Activated T-helper 17 cell treated with anti-CD3 and anti-CD28 coated beads, Interleukin-2, amount 50 U/mL, for 72 hours (primary cell): ENCODE measurements at regions not wholly inside any gene's neighbourhood (a gene's known extent, or its start where the extent isn't known, plus 50 kb on each side); places are given as distances from the start of the nearest gene placed in this dataset.

ENCODE experiments used
- ATAC-seq: fragments of 150-1000 bp; cut with Tn5 transposase; replicated peaks from 2 replicates; pipeline ENCODE4 v1.10.0; 2021; ENCODE audit warnings: mild to moderate bottlenecking, moderate library complexity
- H3K27ac Mint-ChIP-seq: one replicate; pipeline ENCODE4 v1.8.0; 2022; ENCODE audit warnings: mixed read lengths
- H3K27me3 Mint-ChIP-seq: one replicate; pipeline ENCODE4 v1.8.0; 2022; ENCODE audit warnings: mixed read lengths
- H3K36me3 Mint-ChIP-seq: one replicate; pipeline ENCODE4 v1.8.0; 2022; ENCODE audit warnings: low read depth, mild to moderate bottlenecking, mixed read lengths
- H3K4me1 Mint-ChIP-seq: one replicate; pipeline ENCODE4 v1.8.0; 2022; ENCODE audit warnings: mixed read lengths
- H3K4me3 Mint-ChIP-seq: one replicate; pipeline ENCODE4 v1.8.0; 2022; ENCODE audit warnings: mild to moderate bottlenecking, mixed read lengths
- H3K9me3 Mint-ChIP-seq: one replicate; pipeline ENCODE4 v1.8.0; 2022; ENCODE audit warnings: mixed read lengths

GRCh38 chr10:58885146-58885545, 291.3 kb upstream of the PHYHIPL start:
- peaks cover 10% of the 10 kb centered on the region for H3K27me3 Mint-ChIP-seq
- no peak for ATAC-seq
- no peak overlapping the region for H3K4me3 Mint-ChIP-seq
- H3K9me3 Mint-ChIP-seq, result peaks cover 10% of the 10 kb centered on the region
- no peaks in the 10 kb centered on the region for H3K4me1 Mint-ChIP-seq
- H3K27ac Mint-ChIP-seq, result no peak overlapping the region
- no peaks in the 10 kb centered on the region for H3K36me3 Mint-ChIP-seq

GRCh38 chr10:58885686-58886345, 290.6 kb upstream of the PHYHIPL start:
- no peaks in the 10 kb centered on the region for H3K4me1 Mint-ChIP-seq
- peaks cover 7% of the 10 kb centered on the region for H3K9me3 Mint-ChIP-seq
- no peak overlapping the region for H3K4me3 Mint-ChIP-seq
- H3K27me3 Mint-ChIP-seq, result peaks cover 8% of the 10 kb centered on the region
- H3K27ac Mint-ChIP-seq, result no peak overlapping the region
- H3K36me3 Mint-ChIP-seq, result no peaks in the 10 kb centered on the region
- ATAC-seq, result no peak

- no peak overlapping the region for H3K27ac Mint-ChIP-seq
These were observed 290.0 kb upstream of the PHYHIPL start for GRCh38 chr10:58886406-58886805.

DNA sequence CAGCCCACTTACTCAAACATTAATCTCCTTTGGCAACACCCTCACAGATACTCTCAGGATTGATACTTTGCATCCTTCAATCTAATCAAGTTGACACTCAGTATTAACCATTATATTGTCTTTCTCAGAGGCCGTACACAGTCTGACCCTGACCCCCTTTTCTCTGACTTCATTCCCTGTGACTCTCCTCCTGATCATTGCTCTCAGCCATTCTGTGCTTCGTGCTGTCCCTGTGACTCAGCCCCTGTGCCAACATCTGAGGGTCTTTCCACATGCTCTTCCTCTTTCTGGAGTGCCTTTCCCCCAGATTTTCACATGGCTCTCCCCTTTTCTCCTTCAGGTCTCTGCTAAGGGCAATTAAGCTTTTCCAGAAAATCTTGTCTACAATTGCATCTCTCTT, 289.0 kb upstream of the PHYHIPL start:
- H3K9me3 Mint-ChIP-seq, result peaks cover 2% of the 10 kb centered on the region
- no peak for ATAC-seq
- H3K27ac Mint-ChIP-seq, result no peak overlapping the region
- no peaks in the 10 kb centered on the region for H3K4me1 Mint-ChIP-seq
- no peak overlapping the region for H3K4me3 Mint-ChIP-seq
- no peaks in the 10 kb centered on the region for H3K36me3 Mint-ChIP-seq
- peaks cover 12% of the 10 kb centered on the region for H3K27me3 Mint-ChIP-seq

More at GRCh38 chr10:58886406-58886805, 290.0 kb upstream of the PHYHIPL start:
- peaks cover 12% of the 10 kb centered on the region for H3K27me3 Mint-ChIP-seq
- no peaks in the 10 kb centered on the region for H3K4me1 Mint-ChIP-seq
- H3K4me3 Mint-ChIP-seq, result no peak overlapping the region
- no peaks in the 10 kb centered on the region for H3K36me3 Mint-ChIP-seq
- ATAC-seq, result no peak
- peaks cover 5% of the 10 kb centered on the region for H3K9me3 Mint-ChIP-seq

DNA sequence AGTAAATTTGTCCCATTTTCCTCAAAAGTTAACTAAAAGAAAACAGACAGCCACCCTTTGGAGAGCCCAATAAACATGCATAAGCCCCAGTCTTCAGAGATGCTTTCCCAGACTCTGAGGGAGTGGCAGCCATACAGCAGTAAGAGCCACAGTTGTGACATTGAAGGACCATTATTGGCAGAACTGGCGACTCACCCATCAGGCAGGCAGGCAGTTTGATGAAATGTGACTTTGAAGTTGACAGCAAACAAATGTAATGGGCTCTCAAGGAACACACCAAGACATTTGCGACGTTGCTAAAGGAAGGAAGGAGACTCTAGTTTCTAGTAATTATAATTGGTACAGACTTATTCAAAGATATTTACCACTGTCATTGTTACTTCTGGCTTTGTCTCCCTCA, 287.5 kb upstream of the PHYHIPL start:
- H3K36me3 Mint-ChIP-seq, result no peaks in the 10 kb centered on the region
- ATAC-seq, result no peak
- H3K27me3 Mint-ChIP-seq, result peaks cover 16% of the 10 kb centered on the region
- H3K4me3 Mint-ChIP-seq, result no peak overlapping the region
- H3K27ac Mint-ChIP-seq, result no peak overlapping the region
- H3K9me3 Mint-ChIP-seq, result no peaks in the 10 kb centered on the region
- H3K4me1 Mint-ChIP-seq, result no peaks in the 10 kb centered on the region

DNA sequence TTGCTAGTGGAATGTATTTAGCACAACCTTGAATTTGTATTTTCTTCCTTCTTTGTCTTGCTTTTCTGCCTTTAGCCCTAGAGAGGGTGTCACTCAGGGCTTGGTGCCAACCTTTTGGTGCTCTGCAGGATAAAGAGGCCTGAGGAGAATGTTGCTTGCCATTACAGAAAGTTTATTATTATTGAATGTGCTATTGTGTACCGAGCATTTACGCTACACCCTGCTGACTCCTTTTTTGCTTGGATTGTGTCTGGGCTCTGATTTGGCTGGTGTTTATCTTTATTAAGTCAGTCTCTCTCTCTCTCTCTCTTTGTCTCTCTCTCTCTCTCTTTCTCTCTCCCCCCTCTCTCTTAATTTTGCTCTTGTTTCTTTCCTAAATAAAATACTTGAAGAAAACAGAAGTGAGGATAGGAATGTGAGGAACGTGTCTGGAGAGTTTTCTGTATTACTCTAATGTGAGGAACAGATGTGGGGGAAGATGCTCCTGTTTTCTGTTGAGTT, 284.4 kb upstream of the PHYHIPL start:
- Mint-ChIP-seq H3K36me3 (no peaks in the 10 kb centered on the region), H3K4me3 (no peak overlapping the region), H3K9me3 (no peaks in the 10 kb centered on the region), H3K27ac (no peak overlapping the region), H3K27me3 (peaks cover 16% of the 10 kb centered on the region), H3K4me1 (no peaks in the 10 kb centered on the region)
- ATAC-seq, result no peak

DNA sequence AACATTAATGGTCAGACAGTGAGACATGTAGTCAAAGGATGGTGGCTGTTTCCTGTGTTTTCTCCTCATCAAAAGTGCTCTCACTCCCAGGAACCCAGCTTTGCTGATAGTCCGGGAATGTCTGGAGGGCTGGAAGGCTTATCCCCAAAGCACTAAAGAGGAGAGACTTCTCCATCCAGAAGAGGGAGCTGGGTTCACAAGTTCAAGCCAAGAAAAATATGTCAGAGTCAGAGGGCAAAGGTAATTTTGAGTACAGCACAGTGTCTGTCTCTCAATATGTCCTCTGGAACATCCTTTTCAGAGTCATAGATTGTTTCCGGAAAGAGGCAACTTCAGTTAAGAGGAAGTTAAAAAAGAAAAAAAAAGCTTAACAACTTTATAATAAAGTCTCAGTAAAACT, 281.5 kb upstream of the PHYHIPL start:
- Mint-ChIP-seq H3K9me3 (peaks cover 6% of the 10 kb centered on the region), H3K4me1 (no peaks in the 10 kb centered on the region), H3K27me3 (peaks cover 19% of the 10 kb centered on the region), H3K27ac (no peak overlapping the region), H3K36me3 (no peaks in the 10 kb centered on the region), H3K4me3 (no peak overlapping the region)
- no peak for ATAC-seq

- no peaks in the 10 kb centered on the region for H3K36me3 Mint-ChIP-seq
- H3K27ac Mint-ChIP-seq, result no peak overlapping the region
- ATAC-seq, result no peak
- H3K27me3 Mint-ChIP-seq, result peaks cover 14% of the 10 kb centered on the region
- H3K4me3 Mint-ChIP-seq, result no peak overlapping the region
- no peaks in the 10 kb centered on the region for H3K4me1 Mint-ChIP-seq
- H3K9me3 Mint-ChIP-seq, result peaks cover 6% of the 10 kb centered on the region
These were observed 280.2 kb upstream of the PHYHIPL start for GRCh38 chr10:58896229-58896628.

DNA sequence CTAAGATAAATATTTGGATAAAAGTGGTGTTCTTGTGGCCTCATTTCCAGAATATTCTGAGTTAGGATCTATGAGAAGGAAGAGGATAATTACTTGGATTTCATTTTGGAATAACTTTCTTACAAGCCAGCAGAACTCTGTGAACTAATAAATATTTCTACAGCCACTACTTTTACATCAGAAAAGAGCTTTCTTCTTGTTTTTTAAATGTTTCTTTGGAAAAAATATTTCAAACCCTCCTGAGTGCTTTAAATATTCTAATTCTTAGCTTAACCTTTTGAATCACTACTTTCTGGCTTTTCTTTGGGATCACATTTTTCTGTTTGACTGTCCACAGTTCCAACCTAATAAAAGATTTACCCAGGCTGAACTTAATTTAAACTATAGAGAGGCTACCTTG, 279.2 kb upstream of the PHYHIPL start:
- H3K4me1 Mint-ChIP-seq, result no peaks in the 10 kb centered on the region
- H3K27me3 Mint-ChIP-seq, result peaks cover 14% of the 10 kb centered on the region
- ATAC-seq, result no peak

GRCh38 chr10:58897708-58898107, 278.7 kb upstream of the PHYHIPL start:
- H3K27ac Mint-ChIP-seq, result no peak overlapping the region
- no peak overlapping the region for H3K4me3 Mint-ChIP-seq
- H3K4me1 Mint-ChIP-seq, result no peaks in the 10 kb centered on the region
- peaks cover 14% of the 10 kb centered on the region for H3K27me3 Mint-ChIP-seq
- H3K9me3 Mint-ChIP-seq, result peaks cover 11% of the 10 kb centered on the region
- no peak for ATAC-seq
- no peaks in the 10 kb centered on the region for H3K36me3 Mint-ChIP-seq

More for the DNA sequence above, 279.2 kb upstream of the PHYHIPL start:
- no peaks in the 10 kb centered on the region for H3K36me3 Mint-ChIP-seq
- H3K4me3 Mint-ChIP-seq, result no peak overlapping the region
- H3K27ac Mint-ChIP-seq, result no peak overlapping the region
- peaks cover 11% of the 10 kb centered on the region for H3K9me3 Mint-ChIP-seq

GRCh38 chr10:58898854-58899573, 277.4 kb upstream of the PHYHIPL start:
- Mint-ChIP-seq H3K4me3 (no peak overlapping the region), H3K4me1 (no peaks in the 10 kb centered on the region), H3K27me3 (peaks cover 10% of the 10 kb centered on the region), H3K36me3 (no peaks in the 10 kb centered on the region), H3K27ac (no peak overlapping the region), H3K9me3 (peaks cover 11% of the 10 kb centered on the region)
- ATAC-seq, result no peak

DNA sequence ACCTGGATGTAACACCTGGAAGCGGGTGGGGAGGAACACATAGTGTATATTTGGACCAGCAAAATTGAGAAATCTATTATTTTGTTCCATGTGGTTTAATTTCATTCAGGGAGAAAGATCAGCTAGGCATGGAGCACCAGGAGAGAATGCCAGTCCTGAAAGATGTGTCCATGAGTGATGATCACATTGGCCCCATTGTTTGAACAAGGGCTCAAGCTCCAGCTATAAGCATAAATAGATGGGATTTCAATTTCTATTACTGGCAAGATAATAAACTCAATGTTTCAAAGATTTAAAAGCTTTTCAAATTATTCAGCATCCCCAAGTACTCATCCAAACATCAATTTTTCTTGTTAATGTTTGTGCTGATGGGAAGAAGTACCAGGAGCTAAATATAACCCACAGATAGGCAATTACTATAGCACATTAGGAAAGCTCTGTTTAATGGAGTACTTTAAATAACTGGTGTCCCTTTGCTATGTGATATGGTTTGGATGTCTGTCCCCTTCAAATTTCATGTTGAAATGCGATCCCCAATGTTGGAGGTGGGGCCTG, 275.3 kb upstream of the PHYHIPL start:
- H3K27ac Mint-ChIP-seq, result no peak overlapping the region
- no peaks in the 10 kb centered on the region for H3K36me3 Mint-ChIP-seq
- peaks cover 11% of the 10 kb centered on the region for H3K9me3 Mint-ChIP-seq
- no peak for ATAC-seq
- no peaks in the 10 kb centered on the region for H3K4me1 Mint-ChIP-seq
- no peak overlapping the region for H3K4me3 Mint-ChIP-seq
- peaks cover 10% of the 10 kb centered on the region for H3K27me3 Mint-ChIP-seq

DNA sequence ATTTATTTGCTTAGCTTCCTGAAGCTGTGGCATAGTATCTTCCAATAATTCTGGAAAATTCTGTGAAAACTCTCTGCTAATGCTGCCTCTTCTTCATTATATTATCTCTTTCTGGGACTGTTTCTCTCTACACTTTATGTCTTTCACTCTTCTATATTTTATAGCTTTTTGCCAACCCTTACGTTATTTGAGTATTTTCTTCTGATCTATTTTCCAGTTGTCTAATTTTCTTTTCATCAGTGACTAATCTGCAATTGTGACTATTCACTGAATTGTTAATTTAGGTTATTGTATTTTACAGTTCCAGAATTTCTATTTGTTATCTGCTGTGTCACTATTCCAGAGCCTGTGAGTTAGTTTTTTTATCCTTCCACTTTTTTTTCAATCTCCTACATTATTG, 273.4 kb upstream of the PHYHIPL start:
- peaks cover 9% of the 10 kb centered on the region for H3K27me3 Mint-ChIP-seq
- H3K27ac Mint-ChIP-seq, result no peak overlapping the region
- H3K4me1 Mint-ChIP-seq, result no peaks in the 10 kb centered on the region
- H3K9me3 Mint-ChIP-seq, result peaks cover 9% of the 10 kb centered on the region
- ATAC-seq, result no peak
- H3K4me3 Mint-ChIP-seq, result no peak overlapping the region
- no peaks in the 10 kb centered on the region for H3K36me3 Mint-ChIP-seq

GRCh38 chr10:58909881-58910280, 266.6 kb upstream of the PHYHIPL start:
- Mint-ChIP-seq H3K9me3 (no peaks in the 10 kb centered on the region), H3K36me3 (no peaks in the 10 kb centered on the region), H3K4me1 (no peaks in the 10 kb centered on the region), H3K4me3 (no peak overlapping the region), H3K27me3 (peaks cover 6% of the 10 kb centered on the region), H3K27ac (no peak overlapping the region)
- ATAC-seq, result no peak

GRCh38 chr10:58913717-58914116, 262.7 kb upstream of the PHYHIPL start:
- no peak overlapping the region for H3K4me3 Mint-ChIP-seq
- H3K4me1 Mint-ChIP-seq, result no peaks in the 10 kb centered on the region
- H3K27ac Mint-ChIP-seq, result no peak overlapping the region
- H3K36me3 Mint-ChIP-seq, result no peaks in the 10 kb centered on the region
- ATAC-seq, result no peak
- H3K9me3 Mint-ChIP-seq, result no peaks in the 10 kb centered on the region
- H3K27me3 Mint-ChIP-seq, result peaks cover 3% of the 10 kb centered on the region
